ENCODE measurements at regions not wholly inside any gene's neighbourhood (a gene's known extent, or its start where the extent isn't known, plus 50 kb on each side); places are given as distances from the start of the nearest gene placed in this dataset.
A peak's percentile ranks its signal among the peaks of the same experiment; 100 is the strongest.

- TF ChIP-seq CTCF (IDR thresholded peaks at IDR 0.05) = peak in 3 of 12 donors; percentile 4 to 22 (median 10)
- no peak for TF ChIP-seq POLR2A (IDR thresholded peaks at IDR 0.05)
These were observed 185.9 kb upstream of the CADM2 start for GRCh38 chr3:84772841-84773240.
